Left renal cortex interstitium (tissue), 4 donors: ENCODE measurements at regions not wholly inside any gene's neighbourhood (a gene's known extent, or its start where the extent isn't known, plus 50 kb on each side); places are given as distances from the start of the nearest gene placed in this dataset.

ENCODE experiments used
- DNase-seq, 4 donors: peaks; one replicate each; pipeline ENCODE4 v3.0.0-alpha.2; 2013; ENCODE audit warnings: low read depth in 4 of 4, low spot score in 2 of 4, missing footprints in 1 of 4

GRCh38 chr20:48079028-48079427 is 293.7 kb upstream of the SULF2 start:
- DNase-seq: no peak

- DNase-seq: no peak
These were observed 291.5 kb upstream of the SULF2 start for GRCh38 chr20:48076747-48077146.

- no peak for DNase-seq
These were observed 291.0 kb upstream of the SULF2 start for GRCh38 chr20:48076247-48076646.

DNA sequence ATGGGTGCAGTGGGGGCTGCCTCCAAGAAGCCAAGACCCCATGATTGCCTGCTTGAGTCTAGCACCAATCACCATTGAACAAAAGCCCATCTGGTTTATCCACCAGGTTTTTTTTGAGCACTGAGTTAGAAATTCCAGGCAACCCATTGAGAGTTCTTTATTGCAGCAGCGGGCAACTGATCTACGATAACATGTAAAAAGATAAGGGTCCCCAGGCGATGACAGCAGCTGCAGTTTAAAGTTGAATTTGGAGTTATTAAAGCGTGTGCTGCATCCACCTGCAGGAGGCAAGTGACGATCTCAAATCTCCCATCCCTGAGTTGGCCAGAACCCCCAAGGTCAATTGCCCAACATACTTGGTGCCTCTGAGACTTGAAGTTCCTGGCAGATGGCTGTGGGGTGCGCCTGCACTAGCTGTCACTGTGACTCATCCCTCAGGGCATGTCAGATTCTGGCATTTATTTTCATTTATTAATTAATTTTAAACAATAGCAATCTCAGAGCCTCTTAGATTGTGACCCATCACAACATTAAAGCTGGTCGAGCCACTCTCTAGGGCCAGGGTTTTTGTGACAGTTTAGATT is 290.4 kb upstream of the SULF2 start:
- no peak for DNase-seq

- no peak for DNase-seq
These were observed 285.8 kb upstream of the SULF2 start for GRCh38 chr20:48070991-48071652.

DNA sequence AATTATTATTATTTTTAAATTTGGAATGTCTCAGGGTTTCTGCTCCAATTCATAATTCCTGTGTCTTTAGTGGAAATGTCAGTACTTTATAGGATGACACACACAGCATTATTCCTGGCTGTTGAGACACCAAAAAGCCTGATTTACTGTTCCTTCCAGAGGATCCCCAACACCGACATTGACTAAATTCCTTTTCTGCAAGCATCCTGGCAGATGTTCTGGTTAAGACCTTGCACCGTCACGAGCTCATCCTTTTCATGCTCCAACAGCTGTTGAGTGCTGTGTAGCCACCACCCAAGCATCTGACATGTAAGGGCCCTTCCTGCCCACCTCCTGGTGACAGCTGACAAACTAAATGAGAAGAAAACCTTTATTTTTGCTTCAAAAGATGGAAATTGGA is 284.3 kb upstream of the SULF2 start:
- DNase-seq: no peak

GRCh38 chr20:48066851-48067250 is 281.6 kb upstream of the SULF2 start:
- no peak for DNase-seq

GRCh38 chr20:48066246-48066645 is 281.0 kb upstream of the SULF2 start:
- no peak for DNase-seq

- no peak for DNase-seq
These were observed 280.6 kb upstream of the SULF2 start for GRCh38 chr20:48065833-48066232.

- DNase-seq: no peak
These were observed 279.6 kb upstream of the SULF2 start for GRCh38 chr20:48064929-48065328.

DNA sequence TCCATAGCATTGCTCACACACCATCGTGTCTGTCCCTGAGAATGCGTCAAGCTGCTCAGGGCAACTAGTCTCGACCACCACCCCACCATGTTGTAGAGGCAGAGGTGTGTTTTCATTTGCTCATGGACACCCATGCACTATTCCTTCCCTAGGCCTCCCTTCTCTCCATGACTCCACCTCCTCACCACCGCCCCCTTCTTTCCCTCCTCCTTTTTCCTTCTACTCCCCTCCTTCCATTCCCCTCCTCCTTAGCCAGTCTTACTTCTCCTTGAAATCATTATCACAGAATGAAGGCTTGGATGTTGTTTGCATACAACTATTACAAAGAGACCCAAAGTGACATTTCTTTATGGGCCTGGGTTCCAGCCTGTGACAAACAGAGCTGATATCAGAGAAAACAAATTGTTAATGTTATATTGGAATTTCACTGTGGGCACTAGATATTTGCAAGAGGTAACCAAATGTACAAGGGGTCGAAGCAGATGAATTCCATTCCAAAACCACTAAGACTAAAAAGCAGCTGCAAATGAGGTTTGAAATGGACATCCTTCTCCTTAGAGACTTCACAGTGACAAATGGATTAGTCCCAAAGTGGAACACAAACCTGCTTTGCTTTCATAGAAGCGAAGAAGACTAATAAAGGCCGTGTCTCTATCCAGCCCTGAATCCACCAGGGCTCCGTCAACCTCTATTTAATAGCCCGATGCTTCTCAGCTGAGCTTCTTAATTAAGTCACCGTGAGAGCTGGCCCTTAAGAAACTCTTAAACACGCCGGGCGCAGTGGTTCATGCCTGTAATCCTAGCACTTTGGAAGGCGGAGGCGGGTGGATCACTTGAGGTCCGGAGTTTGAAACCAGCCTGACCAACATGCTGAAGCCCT is 275.8 kb upstream of the SULF2 start:
- no peak for DNase-seq

DNA sequence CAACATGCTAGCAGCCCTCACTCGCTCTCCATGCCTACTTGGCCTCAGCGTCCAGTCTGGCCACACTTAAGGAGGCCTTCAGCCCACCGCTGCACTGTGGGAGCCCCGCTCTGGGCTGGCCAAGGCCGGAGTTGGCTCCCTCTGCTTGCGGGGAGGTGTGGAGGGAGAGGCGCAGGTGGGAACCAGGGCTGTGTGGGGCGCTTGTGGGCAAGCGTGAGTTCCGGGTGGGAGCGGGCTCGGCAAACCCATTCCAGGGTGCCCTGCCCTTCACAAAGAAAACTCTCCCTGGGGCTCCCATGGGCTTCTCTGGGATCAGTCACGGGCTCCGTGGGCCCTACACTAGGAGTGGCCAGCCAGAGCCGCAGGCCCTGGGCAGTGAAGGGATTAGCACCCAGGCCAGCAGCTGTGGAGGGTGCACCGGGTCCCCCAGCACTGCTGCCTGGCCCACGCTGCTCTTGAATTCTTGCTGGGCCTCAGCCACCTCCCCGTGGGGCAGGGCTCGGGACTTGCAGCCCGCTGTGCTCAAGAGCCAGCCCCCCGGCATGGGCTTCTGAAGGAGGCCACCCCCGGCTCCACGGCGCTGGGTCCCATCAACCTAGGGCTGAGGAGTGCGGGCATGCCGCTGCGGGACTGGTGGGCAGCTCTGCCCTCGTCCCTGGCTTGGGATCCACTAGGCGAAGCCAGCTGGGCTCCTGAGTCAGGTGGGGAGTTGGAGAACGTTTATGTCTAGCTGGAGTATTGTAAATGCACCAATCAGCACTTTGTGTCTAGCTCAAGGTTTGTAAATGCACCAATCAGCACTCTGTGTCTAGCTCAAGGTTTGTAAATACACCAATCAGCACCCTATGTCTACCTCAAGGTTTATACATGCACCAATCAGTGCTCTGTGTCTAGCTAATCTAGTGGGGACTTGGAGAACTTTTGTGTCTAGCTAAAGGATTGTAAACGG is 273.6 kb upstream of the SULF2 start:
- no peak for DNase-seq

GRCh38 chr20:48057739-48058138 is 272.5 kb upstream of the SULF2 start:
- no peak for DNase-seq

GRCh38 chr20:48057251-48057650 is 272.0 kb upstream of the SULF2 start:
- DNase-seq: no peak

DNA sequence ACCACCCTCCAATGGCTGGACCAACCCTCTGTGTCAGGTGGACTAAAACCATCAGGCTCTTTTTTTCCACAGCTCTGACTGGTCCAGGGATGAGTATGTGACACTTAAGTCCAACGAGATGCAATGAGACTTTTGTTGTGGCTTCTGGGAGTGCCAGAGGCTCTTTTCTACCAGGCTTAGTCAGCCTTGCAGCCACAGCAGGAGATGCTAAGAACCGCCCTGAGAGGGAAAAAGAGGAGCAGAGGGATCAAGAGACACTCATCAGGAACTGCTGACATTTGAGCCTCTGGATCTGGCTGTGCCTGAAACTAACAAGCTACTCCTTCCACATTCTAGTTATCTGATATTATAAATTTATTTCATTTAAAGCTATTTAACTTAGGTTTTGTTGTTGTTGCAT is 270.9 kb upstream of the SULF2 start:
- no peak for DNase-seq

GRCh38 chr20:48054051-48054450 is 268.8 kb upstream of the SULF2 start:
- no peak for DNase-seq

GRCh38 chr20:48052475-48052835 is 267.2 kb upstream of the SULF2 start:
- no peak for DNase-seq

DNA sequence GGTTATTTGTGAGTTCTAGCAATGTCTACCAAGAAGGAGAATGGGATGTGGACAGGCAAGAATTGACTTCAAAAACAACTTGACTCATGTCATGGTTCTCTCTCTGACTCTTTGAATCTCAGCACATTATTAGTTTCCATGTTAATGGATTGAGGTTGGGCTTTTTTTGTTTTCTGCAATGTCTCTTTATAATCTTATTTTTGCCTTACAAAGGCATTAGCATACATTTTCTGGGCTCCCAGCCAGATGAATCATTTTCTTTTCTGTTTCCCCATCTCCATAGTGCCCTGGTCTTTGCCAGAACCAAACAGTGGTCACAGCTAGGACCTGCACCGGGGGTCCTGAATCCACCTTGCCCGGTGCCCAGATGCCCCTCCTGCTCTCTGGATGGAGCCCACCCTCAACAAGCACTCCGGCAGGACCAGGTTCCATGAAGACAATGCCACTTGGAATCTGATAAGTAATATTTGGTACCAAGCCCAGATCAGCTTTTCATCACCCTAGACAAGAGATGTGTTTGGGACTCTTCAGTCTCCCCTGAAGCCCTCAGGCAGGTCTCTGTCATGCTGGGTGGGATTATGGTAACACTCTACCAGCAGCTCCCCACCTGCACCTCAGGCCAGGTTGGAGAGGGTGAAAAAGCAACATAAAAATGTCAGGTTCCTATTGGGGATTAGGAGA is 266.7 kb upstream of the SULF2 start:
- DNase-seq: no peak

- DNase-seq: no peak
These were observed 264.4 kb upstream of the SULF2 start for GRCh38 chr20:48049641-48050040.

GRCh38 chr20:48049171-48049570 is 263.9 kb upstream of the SULF2 start:
- DNase-seq: no peak
